C1 segment of cervical spinal cord (tissue), 14 donors: ENCODE measurements at regions not wholly inside any gene's neighbourhood (a gene's known extent, or its start where the extent isn't known, plus 50 kb on each side); places are given as distances from the start of the nearest gene placed in this dataset.

ENCODE experiments used
- DNase-seq, 14 donors: peaks; one replicate each; lab custom pipeline; 2025; lab: John Stamatoyannopoulos, UW

DNA sequence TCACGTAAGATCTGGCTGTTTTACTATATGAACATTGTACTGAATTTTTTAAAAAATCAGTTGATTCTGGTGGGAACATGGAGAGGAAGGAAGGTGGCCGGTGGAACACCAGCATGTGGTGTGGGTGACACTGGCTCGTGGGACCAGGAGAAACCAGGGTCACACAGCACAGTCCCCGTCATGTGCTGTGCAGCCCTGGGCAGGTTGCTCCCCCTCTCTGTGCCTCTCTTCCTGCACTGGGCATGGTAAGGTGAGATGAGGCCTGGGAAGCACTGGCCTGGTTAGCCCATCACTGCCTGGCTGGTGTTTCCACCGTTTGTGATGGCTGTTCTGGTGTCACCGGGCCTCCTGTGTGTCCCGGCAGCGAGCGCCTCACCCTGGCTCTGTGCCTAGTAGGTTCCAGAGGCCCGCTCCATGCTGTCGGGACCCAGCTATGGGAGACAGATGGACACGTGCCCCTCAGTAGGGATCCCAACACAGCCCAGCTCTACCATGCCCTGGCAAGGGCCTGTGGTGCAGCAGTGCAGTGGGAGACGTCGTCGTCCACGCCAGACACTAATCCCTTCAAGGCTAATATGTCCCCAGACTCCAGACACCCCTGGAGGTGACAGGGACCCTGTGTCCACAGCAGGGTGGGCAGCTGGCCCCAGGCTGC lies 88.2 kb upstream of the LINC01488 start:
- DNase-seq, result no peak

DNA sequence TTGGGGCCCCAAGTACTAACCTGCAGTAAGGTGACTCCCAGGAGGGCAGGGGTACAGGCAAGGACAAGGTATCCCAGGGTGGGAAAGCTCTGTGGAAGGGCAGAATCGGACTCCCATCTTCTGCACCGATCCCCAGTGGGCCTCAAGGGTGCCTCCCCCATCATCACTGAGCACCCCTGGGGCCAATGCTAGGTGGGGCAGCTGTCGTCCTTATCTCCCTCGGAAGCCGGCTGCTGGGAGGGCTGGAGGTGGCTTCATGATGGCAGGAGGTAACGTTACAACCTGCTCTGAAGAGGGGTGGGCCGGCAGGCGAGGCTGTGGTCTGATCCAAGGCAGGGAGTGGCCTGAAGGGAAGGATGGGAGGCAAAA lies 87.6 kb upstream of the LINC01488 start:
- no peak for DNase-seq

DNA sequence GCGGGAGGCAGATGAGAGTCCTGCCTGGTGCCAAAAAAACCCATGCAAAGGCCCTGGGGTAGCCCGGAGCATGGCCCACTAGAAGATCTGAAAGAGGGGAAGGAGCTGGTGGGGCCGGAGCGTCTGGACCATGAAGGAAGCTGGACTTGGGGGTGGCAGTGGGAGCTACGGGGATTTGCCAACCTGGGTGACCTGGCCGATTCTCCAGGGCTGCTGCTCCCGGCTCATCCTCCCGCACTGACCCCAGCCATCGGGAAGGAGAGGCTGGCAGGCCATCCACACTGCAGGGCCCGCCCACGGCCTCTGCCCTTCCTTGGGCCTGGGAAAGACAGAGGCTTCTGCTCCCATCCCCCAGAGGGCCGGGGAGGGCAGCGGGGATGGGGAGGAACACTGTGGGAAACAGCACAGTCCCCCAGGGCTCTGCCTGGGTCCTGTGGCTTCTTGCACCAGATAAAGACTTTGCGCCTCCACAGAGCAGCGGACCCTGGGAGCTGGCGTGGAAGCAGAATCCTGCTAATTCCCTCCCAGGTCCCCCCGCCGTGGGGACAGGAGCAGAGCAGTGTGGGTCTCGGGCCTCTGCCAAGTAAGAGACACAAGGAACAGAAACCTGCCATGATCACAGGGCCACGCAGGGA lies 87.1 kb upstream of the LINC01488 start:
- peak in 2 of 14 donors; percentile 16 to 19 for DNase-seq

DNA sequence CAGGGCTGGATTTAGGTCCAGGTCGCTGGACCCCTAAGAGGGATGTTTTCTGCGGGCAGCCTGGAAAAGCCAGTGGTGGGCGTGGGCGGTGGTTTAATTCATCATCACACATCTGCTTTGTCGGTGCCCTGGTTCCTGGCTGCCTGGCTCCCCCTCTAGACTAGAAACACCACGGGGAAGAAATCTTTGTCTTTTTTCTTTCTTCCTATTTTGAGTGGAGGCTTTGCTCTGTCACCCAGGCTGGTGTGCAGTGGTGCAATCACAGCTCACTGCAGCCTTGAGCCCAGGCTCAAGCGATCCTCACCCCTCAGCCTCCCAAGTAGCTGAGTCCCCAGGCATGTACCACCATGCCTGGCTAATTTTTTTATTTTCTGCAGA lies 86.6 kb upstream of the LINC01488 start:
- DNase-seq, result peak in 1 of 14 donors; percentile 27

DNA sequence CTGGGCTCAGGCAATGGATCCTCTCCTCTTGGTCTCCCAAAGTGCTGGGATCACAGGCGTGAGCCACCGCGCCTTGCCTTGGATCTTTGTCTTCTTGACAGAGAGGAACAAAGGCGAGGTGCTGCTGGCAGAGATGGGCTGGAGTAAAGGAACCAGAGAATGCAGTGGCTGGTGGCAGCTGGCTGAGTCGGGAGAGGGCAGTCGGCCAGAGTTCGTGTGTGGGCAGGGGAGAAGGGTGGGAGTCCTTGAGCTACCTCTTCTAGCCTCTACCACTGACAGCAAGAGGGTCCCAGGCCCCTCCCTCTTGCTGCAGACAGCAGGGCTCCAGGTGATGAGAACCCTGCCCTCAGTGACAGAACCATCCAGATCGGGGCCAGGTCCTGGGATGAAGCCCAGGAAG lies 86.2 kb upstream of the LINC01488 start:
- no peak for DNase-seq

DNA sequence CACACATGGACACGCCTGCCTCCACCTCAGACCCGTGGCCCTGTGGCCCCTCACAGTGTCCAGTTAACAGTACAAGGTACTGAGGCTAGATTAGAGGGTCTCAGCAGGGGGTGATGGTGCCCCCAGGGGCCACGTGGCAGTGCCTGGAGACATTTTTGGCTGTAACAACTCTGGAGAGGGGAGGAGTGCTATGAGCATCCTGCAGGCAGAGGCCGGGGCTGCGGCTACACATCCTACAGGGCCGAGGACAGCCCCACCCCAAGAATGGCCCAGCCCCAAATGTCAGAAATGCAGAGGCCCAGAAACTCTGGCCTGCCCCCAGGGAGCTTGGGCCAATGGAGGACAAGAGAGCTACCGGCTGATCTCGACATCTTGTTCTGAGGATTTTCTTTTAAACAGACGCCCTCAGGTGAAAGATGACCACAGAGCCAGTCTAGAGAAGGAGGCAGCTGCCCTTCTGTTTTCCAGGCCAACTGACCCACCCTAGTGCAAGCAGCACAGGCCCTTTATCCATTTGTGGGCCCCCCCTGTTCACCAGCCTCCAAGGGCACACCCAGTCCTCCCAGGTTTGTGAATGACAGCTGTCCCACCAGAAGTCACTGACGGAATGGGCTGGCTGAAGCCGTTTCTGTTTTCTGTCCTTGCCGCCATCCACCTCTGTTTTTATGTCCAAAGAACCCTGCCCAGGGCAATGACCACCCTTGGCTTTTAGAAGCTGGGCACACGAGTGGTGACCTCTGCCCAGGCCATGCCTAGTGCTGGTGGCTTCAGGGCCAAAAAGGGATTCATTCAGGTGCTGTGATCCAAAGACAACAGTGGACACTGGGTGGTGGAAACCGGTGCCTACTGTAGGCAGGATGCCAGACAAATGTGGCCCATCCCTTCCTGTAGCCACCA lies 85.2 kb upstream of the LINC01488 start:
- no peak for DNase-seq

DNA sequence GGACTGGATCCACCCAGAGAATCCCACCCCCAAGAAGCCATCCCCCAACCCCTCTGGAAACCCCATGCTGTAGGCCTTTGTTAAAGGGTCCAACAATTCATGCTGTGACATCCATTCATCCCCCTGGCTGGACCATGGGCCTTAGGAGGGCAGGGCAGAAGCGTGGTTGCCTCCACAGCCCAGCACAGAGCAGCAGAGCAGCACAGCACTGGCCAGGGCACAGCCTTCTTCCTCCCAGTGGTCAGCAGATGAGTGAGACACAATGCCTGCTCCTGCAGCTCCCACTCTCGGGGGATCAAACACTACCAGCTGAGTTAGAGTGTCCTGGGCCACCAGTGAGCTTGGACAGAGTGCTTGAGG lies 84.5 kb upstream of the LINC01488 start:
- DNase-seq, result no peak

DNA sequence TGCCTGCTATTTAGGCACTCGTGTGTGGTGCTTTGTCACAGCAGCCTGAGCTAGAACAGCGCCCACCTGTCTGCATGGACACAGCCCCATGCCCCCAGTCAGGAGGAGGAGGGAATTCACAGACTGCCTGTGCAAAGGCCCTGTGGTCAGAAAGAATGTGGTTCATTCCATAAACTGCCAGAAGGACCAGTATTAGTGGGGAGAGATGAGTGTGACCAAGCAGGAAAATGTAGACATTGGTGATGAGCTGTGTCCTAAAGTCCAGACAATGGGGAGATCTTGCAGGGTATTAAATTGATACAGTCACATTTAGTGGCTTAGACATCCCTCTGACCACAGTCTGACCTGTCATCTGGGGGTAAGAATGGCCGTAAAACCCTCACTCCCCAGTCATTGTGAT lies 83.7 kb upstream of the LINC01488 start:
- no peak for DNase-seq

DNA sequence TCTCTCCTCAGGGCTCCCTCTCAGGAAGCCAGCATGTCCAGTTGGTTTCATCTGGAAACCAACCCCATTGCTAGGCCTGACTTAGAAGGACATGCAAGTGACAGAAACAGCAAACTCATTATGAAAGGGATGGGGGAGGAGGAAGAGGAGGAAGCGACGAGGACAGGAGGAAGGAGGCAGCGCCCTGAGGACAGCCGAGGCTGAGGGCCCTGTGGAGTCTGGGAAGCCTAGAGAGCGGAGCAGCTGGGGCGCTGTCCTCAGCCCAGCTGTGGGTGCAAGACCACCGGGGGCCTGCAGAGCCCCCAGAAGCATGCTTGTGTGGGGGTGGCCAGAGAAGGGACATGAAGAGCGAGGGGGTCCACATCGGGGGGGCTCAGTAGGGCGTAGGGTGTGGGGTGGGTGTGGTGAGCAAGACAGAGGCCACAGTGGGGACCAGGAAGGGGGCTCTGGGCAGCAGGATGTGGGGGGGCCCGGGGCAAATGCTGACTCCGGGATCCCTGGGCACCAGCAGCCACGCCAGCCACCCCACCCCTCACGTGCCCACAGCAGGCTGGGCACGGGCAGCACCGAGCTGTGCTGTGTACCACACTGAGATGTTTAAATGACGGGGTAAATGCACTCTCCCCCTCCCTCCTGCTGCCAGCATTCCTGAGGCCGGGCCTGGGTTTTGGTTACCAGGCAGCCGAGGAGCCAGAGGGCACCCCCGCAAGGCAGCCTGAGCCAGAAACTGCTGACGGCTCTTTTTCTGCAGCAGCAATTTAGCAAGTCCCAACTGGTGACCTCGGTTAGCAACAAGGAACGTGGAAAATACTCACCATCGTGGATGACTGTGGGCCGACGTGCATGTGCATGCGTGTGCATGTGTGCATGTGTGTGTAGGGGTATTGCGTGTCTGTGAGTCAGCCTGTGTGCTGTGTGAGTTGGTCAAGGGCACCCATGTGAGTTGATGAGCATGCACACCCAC lies 82.7 kb upstream of the LINC01488 start:
- peak in 3 of 14 donors; percentile 19 to 24 (median 20) for DNase-seq

DNA sequence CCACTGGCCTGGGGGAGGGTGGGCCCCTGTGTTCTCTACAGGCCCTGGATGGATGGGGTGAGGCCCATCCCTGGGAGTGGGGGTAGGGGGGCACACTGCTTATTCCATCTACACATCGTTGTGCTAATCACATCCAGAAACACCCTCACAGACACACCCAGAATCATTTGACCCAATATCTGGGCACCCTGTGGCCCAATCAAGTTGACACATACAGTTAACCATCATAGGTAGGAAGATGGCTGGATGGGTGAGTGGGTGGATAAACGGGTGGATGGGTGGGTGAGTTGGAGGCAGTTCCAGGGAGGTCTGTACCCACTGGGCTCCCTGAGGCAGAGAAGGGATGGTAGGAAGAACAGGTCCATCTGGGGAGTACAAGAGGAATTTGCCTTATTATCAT lies 81.3 kb upstream of the LINC01488 start:
- DNase-seq, result no peak

DNA sequence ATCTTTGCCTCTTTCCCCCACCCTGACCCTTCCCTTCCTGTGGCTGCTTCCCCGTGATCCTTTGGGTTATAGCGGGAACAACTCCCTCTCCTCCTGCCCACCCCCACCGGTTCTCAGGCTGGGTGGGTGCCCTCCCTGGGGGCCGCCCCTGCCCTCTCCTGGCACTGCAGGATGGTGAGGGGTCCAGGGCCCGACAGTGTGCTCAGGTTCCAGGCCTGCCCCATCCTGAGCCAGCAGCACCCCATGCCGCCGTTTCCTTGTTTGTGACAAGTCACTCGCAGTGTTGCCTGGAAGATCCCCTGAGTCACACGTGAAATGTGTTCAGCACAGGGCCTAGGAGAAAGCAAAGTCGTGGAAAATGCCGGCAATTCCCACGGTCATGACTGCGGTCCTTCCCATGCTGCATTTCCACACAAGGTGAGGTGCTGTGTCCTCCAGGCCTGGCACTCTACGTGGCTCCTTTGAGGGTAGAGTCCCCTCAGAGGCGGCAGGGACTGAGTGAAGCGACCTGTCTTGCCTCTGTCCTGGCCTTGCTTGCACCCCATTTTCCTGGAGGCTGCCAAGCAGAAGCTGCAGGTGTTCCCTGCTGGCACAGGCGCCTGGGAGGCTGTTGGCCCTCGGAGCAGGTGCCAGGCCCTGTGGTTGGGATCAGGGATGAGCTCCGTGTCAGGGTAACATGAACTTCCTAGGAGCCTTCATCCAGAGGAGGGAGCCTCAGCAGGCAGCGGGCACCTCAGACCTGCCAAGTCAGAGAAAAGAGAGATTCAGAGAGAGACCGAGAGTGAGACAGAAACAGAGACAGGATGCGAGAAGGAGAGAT lies 80.5 kb upstream of the LINC01488 start:
- DNase-seq, result no peak

DNA sequence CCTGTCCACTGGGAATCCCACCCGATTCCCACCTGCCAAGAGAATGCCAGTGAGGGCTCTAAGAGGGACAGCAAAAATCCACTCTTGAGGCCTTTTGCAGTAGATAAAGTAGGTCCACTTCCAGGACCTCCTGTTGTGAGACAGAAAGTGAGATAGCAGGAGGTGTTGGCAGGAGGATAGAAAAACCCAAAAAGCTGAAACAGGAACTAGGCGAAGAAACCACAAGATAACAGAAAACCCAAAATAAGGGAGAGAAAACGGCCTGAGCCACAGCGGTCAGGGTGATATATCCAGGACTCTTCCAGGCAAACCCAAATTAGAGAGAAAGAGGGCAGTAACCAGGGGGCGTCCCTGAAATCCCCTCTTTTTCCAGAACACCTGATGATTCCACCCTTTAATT lies 79.7 kb upstream of the LINC01488 start:
- no peak for DNase-seq

DNA sequence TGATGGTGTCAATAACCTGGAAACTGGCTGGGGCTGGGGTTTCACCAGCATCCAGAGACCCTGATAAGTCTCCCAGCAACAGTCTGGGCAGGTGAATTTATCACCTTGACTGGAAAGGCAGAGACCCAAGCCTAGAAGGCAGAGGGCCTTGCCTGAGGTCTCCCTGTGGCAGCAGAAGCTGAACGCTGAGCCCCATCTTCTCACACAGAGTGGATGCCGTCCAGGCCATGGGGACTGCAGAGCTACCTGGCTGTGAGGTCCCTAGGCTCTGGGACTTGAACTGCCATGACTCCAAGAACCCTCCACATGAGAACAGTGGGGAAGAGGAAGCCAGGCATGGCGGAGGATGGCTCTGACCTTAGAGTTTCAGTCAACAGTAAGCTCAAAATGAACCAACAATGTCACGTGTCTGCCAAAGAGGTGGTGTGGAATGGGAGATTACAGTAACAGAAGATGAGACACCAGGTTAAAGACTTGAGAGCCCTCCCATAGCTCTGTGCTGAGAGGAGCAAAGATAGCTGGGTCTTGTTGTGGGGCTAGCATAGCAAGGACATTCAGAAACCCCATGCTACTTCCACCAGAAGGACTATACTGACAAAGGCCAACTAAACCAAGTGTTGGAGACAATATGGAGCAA lies 79.1 kb upstream of the LINC01488 start:
- no peak for DNase-seq

DNA sequence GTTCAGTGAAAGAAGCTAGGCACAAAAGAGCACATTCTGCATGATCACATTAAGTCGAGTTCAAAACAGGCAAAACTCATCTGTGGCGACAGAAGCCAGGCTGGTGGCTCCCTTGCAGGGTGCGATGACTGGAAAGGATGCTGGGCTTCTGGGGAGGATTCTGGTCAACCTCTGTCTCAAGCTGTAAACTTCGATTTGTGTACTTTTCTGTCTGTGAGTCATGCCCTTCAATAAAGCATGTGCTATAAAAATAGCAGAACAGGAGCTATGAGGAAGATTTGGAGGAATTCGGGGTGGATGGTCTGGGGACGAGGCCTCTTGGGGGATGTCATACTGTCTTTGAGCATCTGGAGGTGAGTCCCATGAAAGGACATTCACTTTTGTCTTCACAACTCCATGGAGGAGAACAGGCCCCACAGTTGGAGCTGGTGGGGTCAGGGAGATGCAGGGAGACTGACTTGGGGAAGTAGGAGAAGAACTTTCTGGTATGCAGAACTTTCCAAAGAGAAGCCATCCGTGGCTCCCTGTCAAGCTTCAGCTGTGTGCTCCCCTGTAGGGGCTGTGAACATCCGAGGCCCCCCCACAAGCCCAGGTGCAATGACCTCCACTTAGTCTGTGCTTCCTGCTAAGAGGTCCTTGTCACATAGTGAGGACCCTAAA lies 77.8 kb upstream of the LINC01488 start:
- no peak for DNase-seq

DNA sequence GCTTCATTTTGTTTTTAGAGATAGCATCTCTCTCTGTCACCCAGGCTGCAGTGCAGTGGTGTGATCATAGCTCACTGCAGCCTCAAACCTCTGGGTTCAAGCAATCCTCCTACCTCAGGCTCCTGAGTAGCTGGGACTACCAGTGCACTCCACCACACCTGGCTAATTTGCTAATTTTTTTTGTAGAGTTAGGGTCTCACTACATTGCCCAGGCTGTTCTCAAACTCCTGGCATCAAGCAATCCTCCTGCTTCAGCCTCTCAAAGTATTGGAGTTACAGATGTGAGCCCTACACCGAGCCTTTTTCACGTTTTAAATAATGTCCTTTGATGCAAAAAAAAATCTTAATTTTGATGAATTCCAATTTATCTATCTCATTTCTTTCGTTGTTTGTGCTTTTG lies 75.4 kb upstream of the LINC01488 start:
- no peak for DNase-seq

DNA sequence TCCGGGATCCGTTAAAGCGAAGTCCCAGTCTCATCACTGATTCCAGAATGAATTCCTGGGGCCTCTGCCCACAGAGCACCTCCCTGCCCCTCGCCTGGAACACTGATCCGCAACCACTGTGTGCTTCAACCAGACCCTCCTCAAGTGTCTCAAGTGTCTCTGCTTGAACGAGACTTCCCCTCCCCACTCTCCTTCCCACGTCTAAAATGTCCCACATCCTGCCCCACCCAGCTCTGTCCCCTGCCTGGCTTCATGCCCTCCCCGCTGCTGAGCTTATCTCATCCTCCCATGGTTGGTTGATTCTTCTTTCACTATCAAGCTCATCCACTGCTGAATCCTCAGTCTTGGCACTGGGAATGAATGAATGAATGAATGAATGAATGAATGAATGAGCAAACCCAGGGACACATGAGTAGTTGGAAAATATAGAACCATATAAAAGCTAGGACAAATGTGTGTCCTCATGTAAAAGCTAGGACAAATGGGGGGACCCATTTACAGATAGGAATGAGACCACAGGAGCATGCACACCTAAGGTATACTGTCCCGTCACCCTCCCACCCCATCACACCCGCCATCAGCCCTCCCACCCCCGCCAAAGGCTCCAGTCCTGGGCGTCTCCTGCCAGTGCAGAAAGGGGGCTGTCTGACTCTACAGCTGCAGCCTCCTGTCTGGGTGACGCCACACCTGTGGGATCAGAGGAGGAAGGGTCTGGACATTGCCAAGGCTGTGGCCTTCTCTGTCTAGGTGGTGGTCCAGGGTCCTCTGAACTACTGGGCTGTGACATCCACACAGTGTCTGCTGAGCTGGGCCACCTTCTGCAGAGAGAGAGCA lies 71.4 kb upstream of the LINC01488 start:
- no peak for DNase-seq

DNA sequence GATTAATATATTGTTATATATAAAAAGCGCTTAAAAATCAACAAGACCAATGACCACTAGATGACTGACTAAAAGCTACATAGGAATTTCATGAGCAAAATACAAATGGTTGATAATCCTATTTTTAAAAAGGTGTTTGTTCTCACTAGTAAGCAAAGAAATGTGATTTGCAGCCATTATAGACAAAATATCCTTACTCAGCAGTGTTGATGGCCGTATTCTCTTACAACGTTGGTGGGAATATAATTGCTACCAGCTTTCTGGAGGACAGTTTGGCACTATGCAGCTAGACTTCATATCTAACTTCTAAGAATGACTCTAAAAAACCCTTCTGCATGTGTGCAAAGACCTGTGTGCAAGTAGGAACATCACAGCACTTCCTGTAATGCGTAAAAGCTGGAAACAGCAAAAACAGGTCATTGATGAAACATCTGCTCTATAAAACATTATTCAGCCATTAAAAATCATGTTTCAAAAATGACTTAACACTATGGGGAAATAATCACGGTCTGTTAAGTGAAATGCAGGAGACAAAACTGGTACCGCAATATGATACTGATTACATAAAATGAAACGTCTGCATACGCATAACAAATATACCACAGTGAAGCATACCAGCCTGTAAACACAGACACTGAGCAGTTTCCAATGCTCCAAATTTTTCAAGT lies 70.1 kb upstream of the LINC01488 start:
- DNase-seq, result no peak
